HEK293T (cell line): ENCODE measurements at regions not wholly inside any gene's neighbourhood (a gene's known extent, or its start where the extent isn't known, plus 50 kb on each side); places are given as distances from the start of the nearest gene placed in this dataset.

Experiments
- CTCF ChIA-PET: fragments of 350-600 bp; formaldehyde crosslinking; extraction: SDS; loops from one replicate; lab custom pipeline; 2021; ENCODE audit warnings: antibody characterized with exemption, inconsistent platforms; lab: Yijun Ruan, JAX
- POLR2A ChIA-PET: fragments of 350-600 bp; formaldehyde crosslinking; extraction: SDS; loops from one replicate; lab custom pipeline; 2020; ENCODE audit warnings: antibody characterized with exemption, inconsistent platforms; lab: Yijun Ruan, JAX
- DNase-seq: peaks from one replicate; pipeline ENCODE4 v3.0.0; 2012; ENCODE audit warnings: mixed read lengths; ENCODE audit errors: extremely low spot score
- ARNT ChIP-seq: fragments of 450-650 bp; IDR thresholded peaks from 2 replicates; pipeline ENCODE4 v1.6.1; 2017; ENCODE audit warnings: mild to moderate bottlenecking
- BHLHE40 ChIP-seq: fragments of 450-650 bp; IDR thresholded peaks from 2 replicates; pipeline ENCODE4 v1.6.1; 2016; ENCODE audit warnings: mild to moderate bottlenecking, moderate library complexity, borderline replicate concordance
- CTBP1 ChIP-seq: fragments of 450-650 bp; IDR thresholded peaks from 2 replicates; pipeline ENCODE4 v1.6.1; 2016; ENCODE audit warnings: borderline replicate concordance
- ELF4 ChIP-seq: fragments of 450-650 bp; IDR thresholded peaks from 2 replicates; pipeline ENCODE4 v1.6.1; 2017; ENCODE audit warnings: antibody characterized with exemption
- FOXA1 ChIP-seq: fragments of 450-650 bp; IDR thresholded peaks from 2 replicates; pipeline ENCODE4 v1.6.1; 2016; ENCODE audit warnings: mild to moderate bottlenecking
- FOXK2 ChIP-seq: fragments of 450-650 bp; IDR thresholded peaks from 2 replicates; pipeline ENCODE4 v1.6.1; 2016; ENCODE audit warnings: mild to moderate bottlenecking
- FOXM1 ChIP-seq: fragments of 450-650 bp; IDR thresholded peaks from 2 replicates; pipeline ENCODE4 v1.6.1; 2017; ENCODE audit warnings: mild to moderate bottlenecking, borderline replicate concordance
- HDGF ChIP-seq: fragments of 450-650 bp; IDR thresholded peaks from 2 replicates; pipeline ENCODE4 v1.6.1; 2017; ENCODE audit warnings: antibody characterized with exemption, borderline replicate concordance
- L3MBTL2 ChIP-seq: fragments of 450-650 bp; conservative IDR thresholded peaks from 2 replicates; pipeline ENCODE4 v1.6.1; 2016; ENCODE audit warnings: mild to moderate bottlenecking
- LEF1 ChIP-seq: fragments of 450-650 bp; IDR thresholded peaks from 2 replicates; pipeline ENCODE4 v1.6.1; 2017; ENCODE audit warnings: mild to moderate bottlenecking, borderline replicate concordance
- NFRKB ChIP-seq: fragments of 450-650 bp; IDR thresholded peaks from 2 replicates; pipeline ENCODE4 v1.6.1; 2016; ENCODE audit warnings: mild to moderate bottlenecking, moderate library complexity
- SP1 ChIP-seq: fragments of 450-650 bp; IDR thresholded peaks from 2 replicates; pipeline ENCODE4 v1.6.1; 2017
- SUZ12 ChIP-seq: fragments of 450-650 bp; IDR thresholded peaks from 2 replicates; pipeline ENCODE4 v1.6.1; 2016; ENCODE audit warnings: mild to moderate bottlenecking
- TARDBP ChIP-seq: fragments of 450-650 bp; IDR thresholded peaks from 2 replicates; pipeline ENCODE4 v1.6.1; 2016
- ZNF384 ChIP-seq: fragments of 450-650 bp; IDR thresholded peaks from 2 replicates; pipeline ENCODE4 v1.6.1; 2016
- TF ChIP-seq, protein P1 (sequence below): fragments of 450-650 bp; IDR thresholded peaks from 2 replicates; pipeline ENCODE4 v1.6.1; 2016

GRCh38 chr3:163482695-163483094, 1595.6 kb downstream of the SI start:
- DNase-seq, result no peak

GRCh38 chr3:163481738-163482137, 1596.6 kb downstream of the SI start:
- ChIA-PET POLR2A (no interaction called here), CTCF (no interaction called here)
- no peak for DNase-seq
- TF ChIP-seq TARDBP, result no peak
- TF ChIP-seq SP1, result no peak
- TF ChIP-seq SUZ12, result no peak
- no peak for TF ChIP-seq CTBP1
- TF ChIP-seq BHLHE40, result no peak
- no peak for TF ChIP-seq FOXA1
- no peak for TF ChIP-seq L3MBTL2
- no peak for TF ChIP-seq FOXK2
- TF ChIP-seq HDGF, result no peak
- TF ChIP-seq ARNT, result no peak
- TF ChIP-seq, protein P1, sequence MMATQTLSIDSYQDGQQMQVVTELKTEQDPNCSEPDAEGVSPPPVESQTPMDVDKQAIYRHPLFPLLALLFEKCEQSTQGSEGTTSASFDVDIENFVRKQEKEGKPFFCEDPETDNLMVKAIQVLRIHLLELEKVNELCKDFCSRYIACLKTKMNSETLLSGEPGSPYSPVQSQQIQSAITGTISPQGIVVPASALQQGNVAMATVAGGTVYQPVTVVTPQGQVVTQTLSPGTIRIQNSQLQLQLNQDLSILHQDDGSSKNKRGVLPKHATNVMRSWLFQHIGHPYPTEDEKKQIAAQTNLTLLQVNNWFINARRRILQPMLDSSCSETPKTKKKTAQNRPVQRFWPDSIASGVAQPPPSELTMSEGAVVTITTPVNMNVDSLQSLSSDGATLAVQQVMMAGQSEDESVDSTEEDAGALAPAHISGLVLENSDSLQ, result no peak
- TF ChIP-seq FOXM1, result no peak
- no peak for TF ChIP-seq LEF1
- TF ChIP-seq ELF4, result no peak
- TF ChIP-seq NFRKB, result no peak
- TF ChIP-seq ZNF384, result no peak

More at GRCh38 chr3:163482695-163483094, 1595.6 kb downstream of the SI start:
- CTCF ChIA-PET, result no interaction called here
- POLR2A ChIA-PET, result no interaction called here
- TF ChIP-seq LEF1 (no peak), ARNT (no peak), FOXA1 (no peak), TARDBP (no peak), BHLHE40 (no peak), FOXM1 (no peak), L3MBTL2 (no peak), HDGF (no peak), ELF4 (no peak), NFRKB (no peak), CTBP1 (no peak), ZNF384 (no peak), SP1 (no peak)
- TF ChIP-seq, protein P1, result no peak

- DNase-seq, result no peak
- TF ChIP-seq FOXK2, result no peak
- TF ChIP-seq SP1, result no peak
- no peak for TF ChIP-seq FOXA1
- TF ChIP-seq L3MBTL2, result no peak
- no peak for TF ChIP-seq NFRKB
- no peak for TF ChIP-seq HDGF
- no peak for TF ChIP-seq SUZ12
- TF ChIP-seq, protein P1, result no peak
- no peak for TF ChIP-seq ELF4
- no peak for TF ChIP-seq TARDBP
- TF ChIP-seq FOXM1, result no peak
- TF ChIP-seq BHLHE40, result no peak
- TF ChIP-seq CTBP1, result no peak
- no peak for TF ChIP-seq ZNF384
- no peak for TF ChIP-seq ARNT
- TF ChIP-seq LEF1, result no peak
- POLR2A ChIA-PET, result no interaction called here
- CTCF ChIA-PET, result no interaction called here
These were observed 1602.1 kb downstream of the SI start for GRCh38 chr3:163476179-163476578.

DNA sequence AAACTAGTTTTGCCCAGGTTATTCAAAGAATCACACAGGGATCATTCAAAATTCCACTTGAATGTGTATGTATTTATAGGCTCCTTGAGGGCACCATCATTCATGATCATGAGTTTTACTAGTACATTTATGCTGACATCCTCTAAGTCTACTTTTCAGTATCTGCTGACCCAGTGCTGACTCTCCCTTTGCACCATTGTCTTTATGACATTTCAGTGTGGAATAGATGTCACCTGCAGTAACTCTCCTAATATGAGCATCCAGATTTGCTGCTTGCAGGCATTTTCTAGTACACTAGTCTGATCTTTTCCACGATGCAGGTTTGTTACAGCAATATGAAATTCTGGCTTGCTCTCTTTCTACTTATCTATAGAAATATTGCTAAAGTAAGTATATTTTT, 1603.5 kb downstream of the SI start:
- no peak for DNase-seq
- TF ChIP-seq NFRKB (no peak), FOXK2 (no peak), L3MBTL2 (no peak), ZNF384 (no peak), FOXA1 (no peak), SUZ12 (no peak), FOXM1 (no peak), ELF4 (no peak), HDGF (no peak), BHLHE40 (no peak), TARDBP (no peak), LEF1 (no peak)
- CTCF ChIA-PET, result no interaction called here
- POLR2A ChIA-PET, result no interaction called here

GRCh38 chr3:163468531-163469335, 1609.6 kb downstream of the SI start:
- ChIA-PET POLR2A (no interaction called here), CTCF (no interaction called here)
- no peak for DNase-seq
- TF ChIP-seq CTBP1 (no peak), TARDBP (no peak), FOXA1 (no peak), LEF1 (no peak), L3MBTL2 (no peak), ZNF384 (no peak)
- TF ChIP-seq, protein P1, result no peak
